D341Med (cell line): ENCODE measurements at regions not wholly inside any gene's neighbourhood (a gene's known extent, or its start where the extent isn't known, plus 50 kb on each side); places are given as distances from the start of the nearest gene placed in this dataset.
"Not testable (repeated sequence)": the region's sequence is repeated elsewhere in the genome, so short reads cannot be mapped to it uniquely, and the experiment has no call there.

Experiments
- DNase-seq: peaks from one replicate; pipeline ENCODE4 v3.0.0; 2012; ENCODE audit warnings: low spot score

DNA sequence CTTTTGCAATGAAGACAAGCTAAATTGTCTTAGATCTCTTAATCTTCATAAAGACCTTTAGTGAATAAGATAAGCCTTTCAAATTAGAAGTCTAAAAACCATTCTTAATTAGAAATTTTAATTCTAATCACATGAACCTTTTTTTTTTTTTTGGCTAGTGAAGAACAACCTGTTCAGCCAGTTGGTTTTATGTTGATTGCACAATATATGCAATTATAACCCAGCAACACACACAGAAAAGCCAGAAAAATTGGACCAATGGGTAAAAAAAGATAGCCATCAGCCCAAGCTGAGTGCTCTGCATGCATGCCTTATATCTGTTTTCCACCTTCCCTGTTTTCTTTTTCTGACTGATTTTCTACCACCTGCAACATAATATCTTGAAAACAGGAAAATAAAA, 252.2 kb downstream of the SYT10 start:
- no peak for DNase-seq

DNA sequence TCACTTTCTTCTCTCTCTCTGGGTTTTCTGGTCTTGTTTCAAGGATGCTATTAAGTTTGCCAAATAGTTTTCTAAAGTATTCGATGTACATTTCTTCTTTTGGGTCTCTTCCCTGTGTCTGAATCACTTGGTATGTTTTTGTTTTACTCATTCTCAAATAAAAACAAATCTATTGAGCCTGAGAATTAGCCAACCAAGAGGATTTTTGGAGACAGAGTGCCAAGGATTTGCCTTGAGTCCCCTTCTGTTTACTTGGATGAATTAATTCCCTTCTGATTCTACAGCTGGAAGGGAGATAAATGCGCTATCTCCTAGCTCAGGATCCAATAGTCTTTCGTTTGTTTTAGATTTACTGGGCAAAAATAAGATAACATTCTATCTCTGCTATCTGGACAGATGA, 255.5 kb downstream of the SYT10 start:
- no peak for DNase-seq

GRCh38 chr12:33182485-33182884, 257.1 kb downstream of the SYT10 start:
- no peak for DNase-seq

- DNase-seq: no peak
Measured at GRCh38 chr12:33180918-33181317, 258.7 kb downstream of the SYT10 start.

GRCh38 chr12:33166260-33166659, 269.7 kb upstream of the PKP2 start:
- DNase-seq: not testable (repeated sequence)

DNA sequence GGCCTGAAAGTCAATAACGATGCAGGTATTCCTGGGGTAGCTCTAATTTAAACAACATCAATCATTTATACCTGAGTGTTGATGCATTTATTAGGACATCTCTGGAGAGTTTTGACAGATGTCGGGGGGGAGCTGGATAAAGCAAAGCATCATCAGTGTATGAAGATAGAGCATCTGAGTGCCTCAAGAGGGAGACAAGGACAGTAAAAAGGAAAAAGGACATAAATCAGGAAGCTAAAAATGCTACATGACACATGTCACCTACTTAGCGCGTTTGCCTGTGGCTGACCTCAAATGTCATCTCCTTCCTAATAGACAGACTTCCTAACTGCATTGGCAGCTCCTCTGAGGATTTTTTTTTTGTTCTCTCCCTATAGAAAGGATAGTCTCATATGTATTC, 259.5 kb upstream of the PKP2 start:
- DNase-seq: no peak

- not testable (repeated sequence) for DNase-seq
Measured at GRCh38 chr12:33147292-33147691, 250.7 kb upstream of the PKP2 start.

GRCh38 chr12:33129500-33129899, 232.9 kb upstream of the PKP2 start:
- DNase-seq: no peak

DNA sequence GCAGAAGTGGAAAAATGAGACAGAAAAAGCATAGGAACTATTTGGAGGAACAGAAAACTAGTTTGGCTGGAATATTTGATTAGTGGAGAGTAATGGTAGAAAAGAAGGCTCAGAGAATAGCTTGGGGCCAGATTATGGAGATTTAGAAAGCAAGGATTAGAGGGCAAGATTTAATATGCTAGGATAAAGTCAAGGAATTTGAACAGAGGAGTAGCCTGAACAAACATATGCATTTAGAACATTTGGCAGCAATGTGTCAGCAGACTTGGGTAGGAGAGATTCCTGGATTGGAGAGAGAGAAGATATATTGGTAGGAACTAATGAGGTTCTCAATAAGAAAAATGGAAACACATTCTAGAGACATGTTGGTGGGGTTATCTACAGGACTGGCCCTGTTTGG, 229.2 kb upstream of the PKP2 start:
- no peak for DNase-seq

GRCh38 chr12:33116284-33116683, 219.7 kb upstream of the PKP2 start:
- DNase-seq: no peak

DNA sequence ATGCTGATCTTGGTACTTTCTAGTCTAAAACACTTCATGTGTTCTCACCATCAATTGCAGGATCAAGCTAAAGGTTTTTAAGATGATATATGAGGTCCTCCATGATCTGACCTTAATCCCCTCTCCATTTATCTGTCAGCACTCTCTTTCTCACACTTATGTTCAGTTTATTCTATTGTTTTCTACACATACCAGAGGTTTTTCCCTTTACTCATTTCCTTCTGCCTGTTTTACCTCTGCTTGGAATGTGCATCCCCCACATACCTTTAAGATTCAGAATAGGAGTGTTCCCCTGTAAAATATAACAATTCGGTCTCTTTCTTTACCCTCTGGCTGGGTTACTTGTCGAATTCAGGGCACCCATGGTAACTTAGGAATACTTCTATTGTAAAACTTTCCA, 219.1 kb upstream of the PKP2 start:
- DNase-seq: no peak

GRCh38 chr12:33111850-33112249, 215.3 kb upstream of the PKP2 start:
- no peak for DNase-seq

DNA sequence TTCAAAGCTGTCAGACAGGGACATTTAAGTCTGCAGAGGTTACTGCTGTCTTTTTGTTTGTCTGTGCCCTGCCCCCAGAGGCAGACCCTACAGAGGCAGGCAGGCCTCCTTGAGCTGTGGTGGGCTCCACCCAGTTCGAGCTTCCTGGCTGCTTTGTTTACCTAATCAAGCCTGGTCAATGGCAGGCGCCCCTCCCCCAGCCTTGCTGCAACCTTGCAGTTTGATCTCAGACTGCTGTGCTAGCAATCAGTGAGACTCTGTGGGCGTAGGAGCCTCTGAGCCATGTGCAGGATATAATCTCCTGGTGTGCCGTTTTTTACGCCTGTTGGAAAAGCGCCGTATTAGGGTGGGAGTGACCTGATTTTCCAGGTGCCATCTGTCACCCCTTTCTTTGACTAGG, 211.2 kb upstream of the PKP2 start:
- not testable (repeated sequence) for DNase-seq

- no peak for DNase-seq
Measured at GRCh38 chr12:33093534-33093933, 197.0 kb upstream of the PKP2 start.

- DNase-seq: not testable (repeated sequence)
Measured at GRCh38 chr12:33087876-33088275, 191.3 kb upstream of the PKP2 start.

- DNase-seq: not testable (repeated sequence)
Measured at GRCh38 chr12:33076401-33076800, 179.8 kb upstream of the PKP2 start.

DNA sequence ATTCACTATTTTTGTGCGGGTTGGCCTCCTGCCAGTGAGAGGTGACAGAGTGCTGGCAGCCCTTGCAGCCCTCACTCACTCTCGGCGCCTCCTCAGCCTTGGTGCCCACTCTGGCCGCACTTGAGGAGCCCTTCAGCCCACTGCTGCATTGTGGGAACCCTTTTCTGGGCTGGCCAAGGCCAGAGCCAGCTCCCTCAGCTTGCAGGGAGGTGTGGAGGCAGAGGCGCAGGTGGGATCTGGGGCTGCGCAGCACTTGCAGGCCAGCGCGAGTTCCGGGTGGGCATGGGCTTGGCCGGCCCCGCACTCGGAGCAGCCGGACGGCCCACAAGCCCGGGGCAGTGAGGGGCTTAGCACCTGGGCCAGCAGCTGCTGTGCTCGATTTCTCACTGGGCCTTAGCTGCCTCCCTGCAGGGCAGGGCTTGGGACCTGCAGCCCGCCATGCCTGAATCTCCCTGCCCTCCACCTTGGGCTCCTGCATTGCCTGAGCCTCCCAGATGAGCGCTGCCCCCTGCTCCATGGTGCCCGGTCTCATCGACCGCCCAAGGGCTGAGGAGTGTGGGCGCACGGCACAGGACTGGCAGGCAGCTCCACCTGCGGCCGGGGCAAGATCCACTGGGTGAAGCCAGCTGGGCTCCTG, 178.7 kb upstream of the PKP2 start:
- not testable (repeated sequence) for DNase-seq

DNA sequence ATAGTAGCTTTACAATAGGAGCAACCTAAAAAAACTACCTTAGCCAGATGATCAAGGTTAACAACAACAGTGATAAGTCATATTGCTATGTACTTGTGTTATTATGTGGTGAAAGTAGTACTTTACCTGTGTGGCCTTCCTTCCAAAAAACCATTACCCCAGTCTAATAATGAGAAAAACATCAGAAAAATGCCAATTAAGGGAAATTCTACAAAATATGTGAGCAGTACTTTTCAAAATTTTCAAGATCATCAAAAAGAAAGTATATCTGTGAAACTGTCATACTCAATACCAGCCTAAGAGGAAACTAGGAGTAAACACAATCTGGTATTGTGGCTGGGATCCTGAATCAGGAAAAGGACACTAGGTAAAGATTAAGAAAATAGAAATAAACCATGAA, 165.3 kb upstream of the PKP2 start:
- no peak for DNase-seq

DNA sequence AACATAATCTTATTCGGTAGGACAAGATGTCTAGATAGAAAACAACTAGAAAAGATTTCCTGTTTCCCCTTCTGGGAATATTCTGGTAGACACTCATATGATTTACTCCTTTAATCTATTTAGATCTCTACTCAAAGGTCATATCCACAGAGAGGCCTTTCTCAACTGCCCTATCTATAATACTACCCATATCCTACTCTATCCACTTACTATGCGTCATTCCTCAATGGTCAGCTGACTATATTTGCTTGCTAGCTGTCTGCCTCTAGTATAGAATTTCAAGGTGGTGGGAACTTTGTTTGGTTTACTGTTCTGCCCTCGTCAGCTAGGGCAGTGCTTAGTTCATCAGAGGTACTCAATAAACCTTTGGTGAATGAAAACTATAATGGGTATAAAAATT, 157.8 kb upstream of the PKP2 start:
- DNase-seq: no peak

DNA sequence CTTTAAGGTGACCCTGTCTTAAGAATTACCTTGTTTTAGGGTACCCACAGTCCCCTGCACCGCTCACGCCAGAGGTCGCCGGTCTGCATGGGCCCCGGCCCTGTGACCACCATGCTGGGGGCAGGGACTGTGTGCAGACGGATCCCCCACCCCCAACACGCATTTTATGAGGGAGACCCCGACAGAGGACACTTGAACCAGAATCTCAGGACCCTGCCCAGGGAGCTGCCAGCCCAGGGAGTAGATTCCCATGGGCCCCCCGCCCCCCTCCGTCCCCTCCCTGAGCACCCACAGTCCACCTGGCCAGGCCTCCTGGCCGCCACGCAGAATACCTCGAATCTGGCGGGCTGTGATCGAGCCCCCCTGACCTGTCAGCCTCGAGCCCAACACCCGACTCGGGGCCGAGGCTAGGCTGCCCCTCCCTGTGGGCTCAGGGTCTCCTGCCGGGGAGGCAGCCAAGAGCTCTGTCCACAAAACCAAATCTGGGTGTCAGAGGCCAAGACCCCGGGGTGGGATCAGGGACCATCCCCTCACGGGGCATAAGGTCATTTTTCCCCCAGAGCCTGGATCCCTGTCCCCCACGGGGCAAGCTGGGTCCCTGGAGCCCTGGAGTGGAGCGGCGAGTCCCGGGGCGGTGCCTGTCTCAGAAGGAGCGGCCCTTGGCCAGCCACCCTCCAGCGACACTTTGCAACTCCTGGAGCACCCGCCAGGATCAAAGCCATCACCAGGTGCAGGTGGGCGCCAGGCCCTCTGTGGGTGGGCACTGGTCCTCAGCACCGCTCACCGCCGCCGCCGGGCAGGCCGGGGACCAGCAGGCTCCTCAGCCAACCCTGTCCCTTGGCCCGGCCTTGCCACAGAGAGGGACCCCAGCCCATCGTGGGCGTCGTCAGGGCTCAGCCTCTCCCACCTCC, 155.8 kb upstream of the PKP2 start:
- DNase-seq: peak; percentile 25

DNA sequence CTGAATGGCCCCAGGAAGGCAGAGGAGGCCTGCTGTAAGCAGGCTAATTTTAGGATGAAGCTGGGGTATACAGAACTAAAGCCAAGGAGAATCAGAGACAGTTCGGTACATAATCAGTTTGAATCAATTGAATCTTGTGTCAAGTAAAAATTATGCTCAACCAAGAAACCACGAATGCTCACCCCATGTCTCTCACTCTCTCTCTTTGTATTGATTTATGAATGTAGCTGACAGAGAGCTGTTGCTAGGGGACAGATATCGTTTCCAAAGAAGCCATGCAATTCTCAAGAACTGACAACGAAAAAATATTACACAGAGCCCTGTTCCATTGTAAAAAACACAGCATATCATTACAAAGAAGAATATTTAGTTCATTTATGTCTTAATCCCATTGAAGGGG, 151.1 kb upstream of the PKP2 start:
- no peak for DNase-seq

GRCh38 chr12:33044447-33044846, 147.9 kb upstream of the PKP2 start:
- DNase-seq: no peak

DNA sequence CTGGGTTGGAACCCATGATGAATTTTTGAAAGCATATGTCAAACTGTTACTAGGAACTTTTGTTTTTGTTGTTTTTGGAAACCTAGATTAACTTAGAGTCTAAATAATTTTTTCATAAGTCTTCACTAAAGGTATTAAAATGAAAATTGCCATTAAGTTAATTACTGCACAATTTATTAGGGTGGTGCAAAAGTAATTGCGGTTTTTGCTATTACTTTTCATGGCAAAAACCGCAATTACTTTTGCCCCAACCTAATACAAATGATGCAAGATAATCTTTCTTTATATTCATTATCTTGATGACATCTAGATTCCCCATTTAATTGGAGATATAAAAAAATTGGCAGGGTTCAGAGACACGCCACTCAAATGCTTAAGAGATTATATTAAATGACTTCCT, 145.0 kb upstream of the PKP2 start:
- no peak for DNase-seq

GRCh38 chr12:33033999-33034398, 137.4 kb upstream of the PKP2 start:
- not testable (repeated sequence) for DNase-seq
